ENCODE measurements at regions not wholly inside any gene's neighbourhood (a gene's known extent, or its start where the extent isn't known, plus 50 kb on each side); places are given as distances from the start of the nearest gene placed in this dataset.

DNA sequence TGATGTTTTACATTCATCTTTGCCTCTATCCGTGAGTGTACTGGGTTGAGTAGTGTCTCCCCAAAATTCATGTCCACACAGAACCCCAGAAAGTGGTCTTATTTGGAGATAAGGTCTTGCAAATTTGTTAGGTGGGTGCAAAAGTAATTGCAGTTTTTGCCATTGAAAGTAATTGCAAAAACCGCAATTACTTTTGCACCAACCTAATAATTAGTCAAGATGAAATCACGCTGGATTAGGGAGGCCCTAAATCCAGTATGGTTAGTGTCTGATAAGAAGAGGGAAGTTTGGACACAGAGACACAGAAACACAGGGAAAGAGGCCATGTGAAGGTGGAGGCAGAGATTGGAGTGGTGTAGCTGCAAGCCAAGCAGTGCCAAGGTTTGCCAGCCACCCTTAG, 57.8 kb upstream of the SPRED2 start:
- no peak overlapping the region for H3K4me3 ChIP-seq (ENCODE audit: low read depth in 1 of 2, low read length in 2 of 2)
- no peaks in the 10 kb centered on the region for H3K27me3 ChIP-seq (ENCODE audit: insufficient read depth, low read length, poor library complexity)
- H3K4me2 ChIP-seq (ENCODE audit: insufficient read depth, low read length): no peak overlapping the region
- DNase-seq (no peak), ATAC-seq (ENCODE audit: insufficient read depth, low read depth) (no peak)
- H3K36me3 ChIP-seq (ENCODE audit: insufficient read depth, low read length): no peaks in the 10 kb centered on the region
- H3K27ac ChIP-seq (ENCODE audit: low read length): no peak overlapping the region
- no peaks in the 10 kb centered on the region for H3K79me2 ChIP-seq (ENCODE audit: insufficient read depth, low read length)
- no peak overlapping the region for H2AFZ ChIP-seq (ENCODE audit: low read depth, low read length)
- H3K9ac ChIP-seq (ENCODE audit: low read depth, low read length): no peak overlapping the region
- H3K9me3 ChIP-seq (ENCODE audit: insufficient read depth, low read length, severe bottlenecking): no peaks in the 10 kb centered on the region
- no peaks in the 10 kb centered on the region for H4K20me1 ChIP-seq (ENCODE audit: insufficient read depth, low read length)
- H3K4me1 ChIP-seq (ENCODE audit: insufficient read depth, low read length): no peaks in the 10 kb centered on the region
- no peak for TF ChIP-seq EZH2 (IDR thresholded peaks at IDR 0.05; ENCODE audit: borderline replicate concordance, low read depth, low read length, severe bottlenecking)
- TF ChIP-seq, protein P1, sequence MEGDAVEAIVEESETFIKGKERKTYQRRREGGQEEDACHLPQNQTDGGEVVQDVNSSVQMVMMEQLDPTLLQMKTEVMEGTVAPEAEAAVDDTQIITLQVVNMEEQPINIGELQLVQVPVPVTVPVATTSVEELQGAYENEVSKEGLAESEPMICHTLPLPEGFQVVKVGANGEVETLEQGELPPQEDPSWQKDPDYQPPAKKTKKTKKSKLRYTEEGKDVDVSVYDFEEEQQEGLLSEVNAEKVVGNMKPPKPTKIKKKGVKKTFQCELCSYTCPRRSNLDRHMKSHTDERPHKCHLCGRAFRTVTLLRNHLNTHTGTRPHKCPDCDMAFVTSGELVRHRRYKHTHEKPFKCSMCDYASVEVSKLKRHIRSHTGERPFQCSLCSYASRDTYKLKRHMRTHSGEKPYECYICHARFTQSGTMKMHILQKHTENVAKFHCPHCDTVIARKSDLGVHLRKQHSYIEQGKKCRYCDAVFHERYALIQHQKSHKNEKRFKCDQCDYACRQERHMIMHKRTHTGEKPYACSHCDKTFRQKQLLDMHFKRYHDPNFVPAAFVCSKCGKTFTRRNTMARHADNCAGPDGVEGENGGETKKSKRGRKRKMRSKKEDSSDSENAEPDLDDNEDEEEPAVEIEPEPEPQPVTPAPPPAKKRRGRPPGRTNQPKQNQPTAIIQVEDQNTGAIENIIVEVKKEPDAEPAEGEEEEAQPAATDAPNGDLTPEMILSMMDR (IDR thresholded peaks at IDR 0.05; ENCODE audit: borderline replicate concordance, extremely low read depth, low read length, poor library complexity, severe bottlenecking): no peak

- H2AFZ ChIP-seq (ENCODE audit: low read depth, low read length): no peak overlapping the region
- ATAC-seq (ENCODE audit: insufficient read depth, low read depth): no peak
These were observed 56.9 kb upstream of the SPRED2 start for GRCh38 chr2:65489269-65489668.

GRCh38 chr2:65488527-65488926, 56.1 kb upstream of the SPRED2 start:
- Histone ChIP-seq H3K36me3 (ENCODE audit: insufficient read depth, low read length) (no peaks in the 10 kb centered on the region), H3K9me3 (ENCODE audit: insufficient read depth, low read length, severe bottlenecking) (no peaks in the 10 kb centered on the region), H2AFZ (ENCODE audit: low read depth, low read length) (no peak overlapping the region), H3K4me1 (ENCODE audit: insufficient read depth, low read length) (no peaks in the 10 kb centered on the region), H3K9ac (ENCODE audit: low read depth, low read length) (no peak overlapping the region), H3K4me2 (ENCODE audit: insufficient read depth, low read length) (no peak overlapping the region), H3K4me3 (ENCODE audit: low read depth in 1 of 2, low read length in 2 of 2) (no peak overlapping the region), H3K27me3 (ENCODE audit: insufficient read depth, low read length, poor library complexity) (no peaks in the 10 kb centered on the region), H4K20me1 (ENCODE audit: insufficient read depth, low read length) (no peaks in the 10 kb centered on the region), H3K27ac (ENCODE audit: low read length) (no peak overlapping the region), H3K79me2 (ENCODE audit: insufficient read depth, low read length) (no peaks in the 10 kb centered on the region)
- DNase-seq (no peak), ATAC-seq (ENCODE audit: insufficient read depth, low read depth) (no peak)
- TF ChIP-seq, protein P1 (IDR thresholded peaks at IDR 0.05; ENCODE audit: borderline replicate concordance, extremely low read depth, low read length, poor library complexity, severe bottlenecking): no peak
- TF ChIP-seq EZH2 (IDR thresholded peaks at IDR 0.05; ENCODE audit: borderline replicate concordance, low read depth, low read length, severe bottlenecking): no peak

More at GRCh38 chr2:65489269-65489668, 56.9 kb upstream of the SPRED2 start:
- Histone ChIP-seq H3K4me1 (ENCODE audit: insufficient read depth, low read length) (no peaks in the 10 kb centered on the region), H4K20me1 (ENCODE audit: insufficient read depth, low read length) (no peaks in the 10 kb centered on the region), H3K27me3 (ENCODE audit: insufficient read depth, low read length, poor library complexity) (no peaks in the 10 kb centered on the region), H3K79me2 (ENCODE audit: insufficient read depth, low read length) (no peaks in the 10 kb centered on the region), H3K9ac (ENCODE audit: low read depth, low read length) (no peak overlapping the region), H3K27ac (ENCODE audit: low read length) (no peak overlapping the region), H3K4me3 (ENCODE audit: low read depth in 1 of 2, low read length in 2 of 2) (no peak overlapping the region), H3K4me2 (ENCODE audit: insufficient read depth, low read length) (no peak overlapping the region), H3K9me3 (ENCODE audit: insufficient read depth, low read length, severe bottlenecking) (no peaks in the 10 kb centered on the region), H3K36me3 (ENCODE audit: insufficient read depth, low read length) (no peaks in the 10 kb centered on the region)
- TF ChIP-seq, protein P1 (IDR thresholded peaks at IDR 0.05; ENCODE audit: borderline replicate concordance, extremely low read depth, low read length, poor library complexity, severe bottlenecking): no peak
- no peak for DNase-seq

DNA sequence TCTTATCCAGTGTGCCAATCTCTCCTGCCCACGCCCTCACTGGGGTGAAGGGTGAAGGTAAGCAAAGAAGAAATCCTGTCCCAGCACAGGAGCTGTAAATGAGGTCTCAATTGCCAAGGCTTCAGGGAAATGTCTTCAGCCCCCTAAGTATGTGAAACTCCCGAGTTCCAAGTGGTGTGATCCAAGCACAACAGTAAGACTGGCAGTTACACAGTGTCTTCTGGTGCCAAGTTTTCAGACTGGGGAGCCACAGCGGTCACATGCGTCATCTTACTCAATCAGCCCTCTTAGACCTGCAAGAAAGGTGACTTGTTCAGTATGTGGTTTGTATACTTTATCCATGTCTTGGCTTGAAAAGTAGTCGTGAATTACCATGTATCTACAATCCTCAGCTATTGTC, 55.0 kb upstream of the SPRED2 start:
- Histone ChIP-seq H4K20me1 (ENCODE audit: insufficient read depth, low read length) (no peaks in the 10 kb centered on the region), H3K9ac (ENCODE audit: low read depth, low read length) (no peak overlapping the region), H2AFZ (ENCODE audit: low read depth, low read length) (no peak overlapping the region), H3K79me2 (ENCODE audit: insufficient read depth, low read length) (no peaks in the 10 kb centered on the region), H3K27ac (ENCODE audit: low read length) (no peak overlapping the region), H3K36me3 (ENCODE audit: insufficient read depth, low read length) (no peaks in the 10 kb centered on the region), H3K27me3 (ENCODE audit: insufficient read depth, low read length, poor library complexity) (no peaks in the 10 kb centered on the region), H3K4me2 (ENCODE audit: insufficient read depth, low read length) (no peak overlapping the region), H3K4me3 (ENCODE audit: low read depth in 1 of 2, low read length in 2 of 2) (no peak overlapping the region), H3K9me3 (ENCODE audit: insufficient read depth, low read length, severe bottlenecking) (no peaks in the 10 kb centered on the region), H3K4me1 (ENCODE audit: insufficient read depth, low read length) (no peaks in the 10 kb centered on the region)
- no peak for DNase-seq
- ATAC-seq (ENCODE audit: insufficient read depth, low read depth): no peak
- TF ChIP-seq, protein P1 (IDR thresholded peaks at IDR 0.05; ENCODE audit: borderline replicate concordance, extremely low read depth, low read length, poor library complexity, severe bottlenecking): no peak
- TF ChIP-seq EZH2 (IDR thresholded peaks at IDR 0.05; ENCODE audit: borderline replicate concordance, low read depth, low read length, severe bottlenecking): no peak
